Heart left ventricle (tissue), 13 donors: ENCODE measurements at regions not wholly inside any gene's neighbourhood (a gene's known extent, or its start where the extent isn't known, plus 50 kb on each side); places are given as distances from the start of the nearest gene placed in this dataset.
"Not testable (repeated sequence)": the region's sequence is repeated elsewhere in the genome, so short reads cannot be mapped to it uniquely, and the experiment has no call there.

Source experiments
- POLR2A ChIP-seq, 2 donors: fragments of 450-650 bp; IDR thresholded peaks; one replicate each; pipeline ENCODE4 v1.6.1; 2017; ENCODE audit warnings: antibody characterized with exemption in 2 of 2, mild to moderate bottlenecking in 2 of 2, moderate library complexity in 2 of 2
- TF ChIP-seq, protein P1 (sequence below), 12 donors: fragments of 200-600 bp; sonication (generic) in 4 of 12; IDR thresholded peaks; one replicate each; pipeline versions ENCODE4 v1.5.0 to v1.8.0; 2018 to 2022; ENCODE audit warnings: antibody characterized with exemption in 12 of 12, mild to moderate bottlenecking in 5 of 12
- donor health status: ischemic (EF 13 %, LVEDD 7.1; RV severe dilation, severe dysfunction).
- donor health status: DM: no; HTN: yes; CAD: no.
- donor health status: DM: no; HTN: no; CAD: no.
- donor health status: ischemic (EF 25% LVEDD 6.9; RV normal size, moderate dysfunction).
- donor health status: ischemic (EF 25% LVEDD 5.7; RV mildly dilated, moderate dysfunction).
- donor health status: ischemic (EF 35%, LVEDD 5.7; RV mildly dilated, moderate dysfunction).
- donor health status: nonischemic (EF 11% LVEDD 7.7; RV severe dilation, severe dysfunction).
- donor health status: DM: yes; HTN: yes; CAD: no.
- donor health status: PGD.
- donor health status: ischemic (EF 29% LVEDD 5.4; RV normal size, mild dysfunction).
- donor health status: nonischemic (EF 23%, LVEDD 6.1; RV moderate dilation, normal function).

- TF ChIP-seq, protein P1, sequence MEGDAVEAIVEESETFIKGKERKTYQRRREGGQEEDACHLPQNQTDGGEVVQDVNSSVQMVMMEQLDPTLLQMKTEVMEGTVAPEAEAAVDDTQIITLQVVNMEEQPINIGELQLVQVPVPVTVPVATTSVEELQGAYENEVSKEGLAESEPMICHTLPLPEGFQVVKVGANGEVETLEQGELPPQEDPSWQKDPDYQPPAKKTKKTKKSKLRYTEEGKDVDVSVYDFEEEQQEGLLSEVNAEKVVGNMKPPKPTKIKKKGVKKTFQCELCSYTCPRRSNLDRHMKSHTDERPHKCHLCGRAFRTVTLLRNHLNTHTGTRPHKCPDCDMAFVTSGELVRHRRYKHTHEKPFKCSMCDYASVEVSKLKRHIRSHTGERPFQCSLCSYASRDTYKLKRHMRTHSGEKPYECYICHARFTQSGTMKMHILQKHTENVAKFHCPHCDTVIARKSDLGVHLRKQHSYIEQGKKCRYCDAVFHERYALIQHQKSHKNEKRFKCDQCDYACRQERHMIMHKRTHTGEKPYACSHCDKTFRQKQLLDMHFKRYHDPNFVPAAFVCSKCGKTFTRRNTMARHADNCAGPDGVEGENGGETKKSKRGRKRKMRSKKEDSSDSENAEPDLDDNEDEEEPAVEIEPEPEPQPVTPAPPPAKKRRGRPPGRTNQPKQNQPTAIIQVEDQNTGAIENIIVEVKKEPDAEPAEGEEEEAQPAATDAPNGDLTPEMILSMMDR (IDR thresholded peaks at IDR 0.05), result not testable (repeated sequence)
- TF ChIP-seq POLR2A (IDR thresholded peaks at IDR 0.05), result not testable (repeated sequence)
Measured at GRCh38 chrX:90914816-90915215, 519.8 kb upstream of the PABPC5 start.
